ENCODE measurements at regions not wholly inside any gene's neighbourhood (a gene's known extent, or its start where the extent isn't known, plus 50 kb on each side); places are given as distances from the start of the nearest gene placed in this dataset.

DNA sequence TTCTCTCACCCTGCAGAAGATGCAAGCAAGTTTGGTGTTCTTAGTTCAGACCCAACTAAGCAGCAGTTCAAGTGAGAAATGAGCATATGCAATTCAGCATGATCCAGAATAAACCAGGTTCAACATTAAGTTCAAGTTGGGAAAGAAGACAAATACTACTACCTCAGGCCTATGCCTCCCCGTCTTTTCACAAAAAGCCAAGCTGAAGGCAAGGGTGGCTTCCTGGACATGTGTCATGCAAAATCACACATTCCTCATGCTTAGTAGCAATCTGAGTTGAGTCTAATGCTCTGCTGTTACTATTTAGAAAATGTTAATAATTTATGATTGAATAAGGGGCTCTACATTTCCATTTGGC is 453.4 kb upstream of the GRAMD2B start:
- H3K79me2 ChIP-seq (ENCODE audit: low read length) = no peaks in the 10 kb centered on the region
- no peaks in the 10 kb centered on the region for H3F3A ChIP-seq (ENCODE audit: low read length, unreplicated experiment)
- H3K27me3 ChIP-seq (ENCODE audit: low read length) = no peaks in the 10 kb centered on the region
- no TSS peak for BruUV-seq (replicated peaks)
- H3K9me2 ChIP-seq (replicated peaks; ENCODE audit: low read length) = no peaks in the 10 kb centered on the region
- no peaks in the 10 kb centered on the region for H3K4me1 ChIP-seq (ENCODE audit: insufficient read depth, low read length)
- no peak overlapping the region for H3K27ac ChIP-seq (ENCODE audit: low read length)
- H3K36me3 ChIP-seq (ENCODE audit: low read depth, low read length) = no peaks in the 10 kb centered on the region
- H2AFZ ChIP-seq (ENCODE audit: low read length) = no peak overlapping the region
- CTCF ChIA-PET = no interaction called here
- no peak overlapping the region for H3K4me3 ChIP-seq (ENCODE audit: low read length)
- intact Hi-C loops (cut with micrococcal nuclease) = no loop called here
- no peaks in the 10 kb centered on the region for H3K9me3 ChIP-seq (ENCODE audit: low read length)
- TF ChIP-seq EZH2 (IDR thresholded peaks at IDR 0.05; ENCODE audit: low read length, unreplicated experiment) (no peak), EZH2phosphoT487 (IDR thresholded peaks at IDR 0.05; ENCODE audit: borderline replicate concordance, low read length) (no peak)
- TF ChIP-seq, protein P1, sequence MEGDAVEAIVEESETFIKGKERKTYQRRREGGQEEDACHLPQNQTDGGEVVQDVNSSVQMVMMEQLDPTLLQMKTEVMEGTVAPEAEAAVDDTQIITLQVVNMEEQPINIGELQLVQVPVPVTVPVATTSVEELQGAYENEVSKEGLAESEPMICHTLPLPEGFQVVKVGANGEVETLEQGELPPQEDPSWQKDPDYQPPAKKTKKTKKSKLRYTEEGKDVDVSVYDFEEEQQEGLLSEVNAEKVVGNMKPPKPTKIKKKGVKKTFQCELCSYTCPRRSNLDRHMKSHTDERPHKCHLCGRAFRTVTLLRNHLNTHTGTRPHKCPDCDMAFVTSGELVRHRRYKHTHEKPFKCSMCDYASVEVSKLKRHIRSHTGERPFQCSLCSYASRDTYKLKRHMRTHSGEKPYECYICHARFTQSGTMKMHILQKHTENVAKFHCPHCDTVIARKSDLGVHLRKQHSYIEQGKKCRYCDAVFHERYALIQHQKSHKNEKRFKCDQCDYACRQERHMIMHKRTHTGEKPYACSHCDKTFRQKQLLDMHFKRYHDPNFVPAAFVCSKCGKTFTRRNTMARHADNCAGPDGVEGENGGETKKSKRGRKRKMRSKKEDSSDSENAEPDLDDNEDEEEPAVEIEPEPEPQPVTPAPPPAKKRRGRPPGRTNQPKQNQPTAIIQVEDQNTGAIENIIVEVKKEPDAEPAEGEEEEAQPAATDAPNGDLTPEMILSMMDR (conservative IDR thresholded peaks at IDR 0.05; ENCODE audit: low read depth, low read length) = no peak
- no peak overlapping the region for H3K9ac ChIP-seq (ENCODE audit: low read length)
- DNase-seq (no peak), ATAC-seq (no peak)
- POLR2A ChIA-PET (ENCODE audit: unreplicated experiment) = no interaction called here
- H4K20me1 ChIP-seq (ENCODE audit: low read length) = no peaks in the 10 kb centered on the region
- H3K4me2 ChIP-seq (ENCODE audit: low read length) = no peak overlapping the region

DNA sequence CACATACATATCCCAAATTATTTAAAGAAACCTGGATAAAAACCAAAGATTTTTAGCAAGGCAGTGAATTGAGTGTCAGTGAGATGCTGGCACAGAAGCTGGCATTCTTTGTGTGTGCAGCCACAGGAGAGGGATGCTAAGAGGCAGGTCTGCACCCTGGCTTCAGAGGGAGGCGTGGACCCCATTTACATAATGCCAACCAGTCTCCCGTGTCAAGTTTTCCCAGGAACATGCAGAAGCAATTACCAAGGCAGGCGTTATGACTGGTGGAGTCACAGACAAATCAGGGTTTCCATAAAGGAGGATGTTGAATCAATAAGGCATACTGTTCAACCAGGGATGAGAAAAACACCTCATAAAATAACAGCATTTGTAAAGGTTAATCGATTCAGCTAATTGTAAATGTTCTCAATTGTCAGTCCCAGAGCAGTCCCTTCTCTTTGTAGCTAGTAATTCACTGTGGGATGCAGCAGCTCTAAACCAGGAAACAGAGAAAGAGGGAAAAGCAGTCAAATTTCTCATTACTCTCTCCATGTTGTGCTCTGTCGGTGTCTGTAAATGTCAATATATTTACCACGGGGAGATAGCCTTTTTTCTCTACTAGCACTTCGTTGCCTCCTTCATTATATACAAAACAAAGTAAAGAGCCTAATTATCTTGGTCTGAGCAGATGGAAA is 452.4 kb upstream of the GRAMD2B start:
- H3K9me2 ChIP-seq (replicated peaks; ENCODE audit: low read length) = no peaks in the 10 kb centered on the region
- no peaks in the 10 kb centered on the region for H3F3A ChIP-seq (ENCODE audit: low read length, unreplicated experiment)
- no peaks in the 10 kb centered on the region for H4K20me1 ChIP-seq (ENCODE audit: low read length)
- no peak overlapping the region for H2AFZ ChIP-seq (ENCODE audit: low read length)
- ATAC-seq (no peak), DNase-seq (no peak)
- no peak overlapping the region for H3K9ac ChIP-seq (ENCODE audit: low read length)
- CTCF ChIA-PET = no interaction called here
- H3K4me1 ChIP-seq (ENCODE audit: insufficient read depth, low read length) = no peaks in the 10 kb centered on the region
- no peaks in the 10 kb centered on the region for H3K36me3 ChIP-seq (ENCODE audit: low read depth, low read length)
- POLR2A ChIA-PET (ENCODE audit: unreplicated experiment) = no interaction called here
- intact Hi-C loops (cut with micrococcal nuclease) = no loop called here
- TF ChIP-seq EZH2 (IDR thresholded peaks at IDR 0.05; ENCODE audit: low read length, unreplicated experiment) (no peak), EZH2phosphoT487 (IDR thresholded peaks at IDR 0.05; ENCODE audit: borderline replicate concordance, low read length) (no peak)
- TF ChIP-seq, protein P1 (conservative IDR thresholded peaks at IDR 0.05; ENCODE audit: low read depth, low read length) = no peak
- BruUV-seq (replicated peaks) = no TSS peak
- H3K27ac ChIP-seq (ENCODE audit: low read length) = no peak overlapping the region
- H3K4me2 ChIP-seq (ENCODE audit: low read length) = no peak overlapping the region
- no peaks in the 10 kb centered on the region for H3K9me3 ChIP-seq (ENCODE audit: low read length)
- H3K27me3 ChIP-seq (ENCODE audit: low read length) = no peaks in the 10 kb centered on the region
- H3K79me2 ChIP-seq (ENCODE audit: low read length) = no peaks in the 10 kb centered on the region
- H3K4me3 ChIP-seq (ENCODE audit: low read length) = no peak overlapping the region

DNA sequence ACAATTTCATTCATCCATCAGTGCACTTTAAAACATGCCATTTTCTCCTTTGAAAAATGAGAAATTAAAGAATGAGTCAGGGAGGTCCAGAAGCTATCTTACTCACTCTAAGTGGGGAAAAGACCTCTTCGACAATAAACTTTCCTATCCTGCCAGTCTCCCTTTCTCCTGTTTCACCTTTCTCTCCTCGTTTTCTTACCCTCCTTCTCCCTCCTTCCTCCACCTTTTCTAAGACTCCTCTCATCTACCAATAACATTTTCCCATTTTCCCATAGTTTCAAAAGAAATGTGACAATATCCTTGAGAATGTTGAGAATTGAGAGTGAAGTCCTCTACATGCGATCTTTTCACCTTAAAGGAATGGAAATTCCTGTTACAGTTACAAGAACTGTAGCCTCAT is 450.5 kb upstream of the GRAMD2B start:
- no peaks in the 10 kb centered on the region for H3F3A ChIP-seq (ENCODE audit: low read length, unreplicated experiment)
- no peaks in the 10 kb centered on the region for H3K4me1 ChIP-seq (ENCODE audit: insufficient read depth, low read length)
- no peak overlapping the region for H3K4me3 ChIP-seq (ENCODE audit: low read length)
- H3K9ac ChIP-seq (ENCODE audit: low read length) = no peak overlapping the region
- H4K20me1 ChIP-seq (ENCODE audit: low read length) = no peaks in the 10 kb centered on the region
- H3K27me3 ChIP-seq (ENCODE audit: low read length) = no peaks in the 10 kb centered on the region
- TF ChIP-seq EZH2 (IDR thresholded peaks at IDR 0.05; ENCODE audit: low read length, unreplicated experiment) (no peak), EZH2phosphoT487 (IDR thresholded peaks at IDR 0.05; ENCODE audit: borderline replicate concordance, low read length) (no peak)
- TF ChIP-seq, protein P1 (conservative IDR thresholded peaks at IDR 0.05; ENCODE audit: low read depth, low read length) = no peak
- no TSS peak for BruUV-seq (replicated peaks)
- no peaks in the 10 kb centered on the region for H3K9me3 ChIP-seq (ENCODE audit: low read length)
- no peak overlapping the region for H3K27ac ChIP-seq (ENCODE audit: low read length)
- ChIA-PET CTCF (no interaction called here), POLR2A (ENCODE audit: unreplicated experiment) (no interaction called here)
- ATAC-seq (no peak), DNase-seq (no peak)
- H3K9me2 ChIP-seq (replicated peaks; ENCODE audit: low read length) = no peaks in the 10 kb centered on the region
- no peak overlapping the region for H2AFZ ChIP-seq (ENCODE audit: low read length)
- H3K36me3 ChIP-seq (ENCODE audit: low read depth, low read length) = no peaks in the 10 kb centered on the region
- intact Hi-C loops (cut with micrococcal nuclease) = no loop called here
- H3K79me2 ChIP-seq (ENCODE audit: low read length) = no peaks in the 10 kb centered on the region
- H3K4me2 ChIP-seq (ENCODE audit: low read length) = no peak overlapping the region
